ENCODE measurements at regions not wholly inside any gene's neighbourhood (a gene's known extent, or its start where the extent isn't known, plus 50 kb on each side); places are given as distances from the start of the nearest gene placed in this dataset.

DNA sequence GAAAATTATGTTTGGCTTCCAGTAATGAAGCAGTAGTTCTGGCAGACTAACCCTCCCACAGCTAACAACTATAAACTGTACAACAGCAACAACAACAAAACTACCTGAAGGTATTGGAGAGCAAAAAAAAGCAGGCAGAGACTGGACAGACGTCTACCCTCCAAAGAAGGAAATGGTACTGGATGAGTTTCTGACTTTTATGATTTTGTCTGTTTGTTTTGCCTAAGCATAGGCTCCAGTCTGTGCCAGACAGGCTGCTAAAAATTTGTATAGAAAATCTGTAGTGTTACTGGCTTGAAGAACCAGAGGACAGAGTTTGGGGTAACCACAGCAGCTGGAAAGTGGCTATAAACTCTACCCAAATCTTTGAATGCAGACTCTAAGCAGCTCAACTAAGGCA is 131.3 kb downstream of the SLC25A47 start:
- H3K27ac ChIP-seq, result no peak overlapping the region
- no peaks in the 10 kb centered on the region for H3K9me3 ChIP-seq (ENCODE audit: severe bottlenecking)
- H3K4me3 ChIP-seq (ENCODE audit: low read depth, low read length), result no peak overlapping the region
- no peaks in the 10 kb centered on the region for H3K27me3 ChIP-seq (ENCODE audit: insufficient read depth, low read depth, severe bottlenecking)
- H3K36me3 ChIP-seq, result no peaks in the 10 kb centered on the region
- TF ChIP-seq, protein P1, sequence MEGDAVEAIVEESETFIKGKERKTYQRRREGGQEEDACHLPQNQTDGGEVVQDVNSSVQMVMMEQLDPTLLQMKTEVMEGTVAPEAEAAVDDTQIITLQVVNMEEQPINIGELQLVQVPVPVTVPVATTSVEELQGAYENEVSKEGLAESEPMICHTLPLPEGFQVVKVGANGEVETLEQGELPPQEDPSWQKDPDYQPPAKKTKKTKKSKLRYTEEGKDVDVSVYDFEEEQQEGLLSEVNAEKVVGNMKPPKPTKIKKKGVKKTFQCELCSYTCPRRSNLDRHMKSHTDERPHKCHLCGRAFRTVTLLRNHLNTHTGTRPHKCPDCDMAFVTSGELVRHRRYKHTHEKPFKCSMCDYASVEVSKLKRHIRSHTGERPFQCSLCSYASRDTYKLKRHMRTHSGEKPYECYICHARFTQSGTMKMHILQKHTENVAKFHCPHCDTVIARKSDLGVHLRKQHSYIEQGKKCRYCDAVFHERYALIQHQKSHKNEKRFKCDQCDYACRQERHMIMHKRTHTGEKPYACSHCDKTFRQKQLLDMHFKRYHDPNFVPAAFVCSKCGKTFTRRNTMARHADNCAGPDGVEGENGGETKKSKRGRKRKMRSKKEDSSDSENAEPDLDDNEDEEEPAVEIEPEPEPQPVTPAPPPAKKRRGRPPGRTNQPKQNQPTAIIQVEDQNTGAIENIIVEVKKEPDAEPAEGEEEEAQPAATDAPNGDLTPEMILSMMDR (IDR thresholded peaks at IDR 0.05; ENCODE audit: low read depth, low read length), result no peak
- DNase-seq, result no peak

DNA sequence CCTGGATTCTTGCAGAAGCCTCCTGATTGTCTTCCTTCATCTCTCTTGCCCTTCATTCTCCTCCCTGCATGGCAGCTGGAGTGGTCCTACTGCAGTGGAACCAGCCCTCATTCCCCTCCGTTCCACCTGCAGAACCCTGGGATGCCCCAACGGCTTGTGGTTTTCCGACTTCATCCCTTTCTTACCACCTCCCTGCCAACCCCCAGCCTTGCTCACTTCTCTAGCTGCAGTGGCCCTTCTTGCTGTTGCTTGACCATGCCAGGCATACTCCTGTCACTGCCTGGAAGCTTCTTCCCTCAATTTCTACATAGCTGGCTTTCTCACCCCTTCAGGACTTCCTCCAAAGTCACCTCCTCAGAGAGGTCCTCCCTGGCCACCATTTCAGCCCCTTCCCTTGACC is 123.3 kb downstream of the BEGAIN start:
- Histone ChIP-seq H3K36me3 (no peaks in the 10 kb centered on the region), H3K4me3 (ENCODE audit: low read depth, low read length) (no peak overlapping the region), H3K27me3 (ENCODE audit: insufficient read depth, low read depth, severe bottlenecking) (no peaks in the 10 kb centered on the region), H3K9me3 (ENCODE audit: severe bottlenecking) (no peaks in the 10 kb centered on the region), H3K27ac (no peak overlapping the region)
- DNase-seq, result no peak
- TF ChIP-seq, protein P1 (IDR thresholded peaks at IDR 0.05; ENCODE audit: low read depth, low read length), result no peak

DNA sequence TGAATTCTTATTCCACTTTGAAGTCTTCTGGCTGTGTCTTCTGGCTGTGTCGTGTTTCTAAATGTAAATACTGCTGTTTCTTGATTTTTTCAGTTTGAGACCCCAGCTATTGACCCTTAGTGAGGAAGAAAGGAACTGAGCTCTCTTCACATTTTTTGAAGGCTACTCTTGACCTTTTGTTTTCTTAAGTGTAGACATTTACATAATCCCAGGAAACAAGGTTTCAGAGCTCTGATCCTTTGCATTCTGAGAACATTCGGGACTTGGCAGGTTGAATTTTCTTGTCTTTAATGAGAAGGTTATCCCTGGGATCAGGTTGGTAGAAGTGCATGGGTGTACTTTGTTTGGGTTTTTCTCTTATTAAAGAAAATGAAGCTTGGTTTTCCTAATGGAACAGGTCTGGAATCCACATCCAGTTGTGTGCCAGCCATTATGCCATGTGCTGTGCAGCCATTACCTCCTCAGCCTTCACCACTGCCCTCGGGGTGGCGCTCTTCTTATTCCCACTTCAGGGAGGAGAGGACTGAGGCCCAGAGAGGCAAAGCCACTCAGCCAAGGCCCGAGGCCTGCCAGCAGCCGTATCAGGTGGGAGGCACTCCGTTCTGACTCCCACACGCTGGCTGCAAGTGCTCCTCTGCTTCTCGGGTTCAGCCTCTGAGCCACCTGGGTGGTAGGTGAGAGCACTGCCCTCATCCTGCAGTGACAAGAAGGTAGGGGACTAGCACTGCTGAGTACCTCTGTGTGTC is 120.9 kb downstream of the BEGAIN start:
- Histone ChIP-seq H3K4me3 (ENCODE audit: low read depth, low read length) (no peak overlapping the region), H3K27ac (no peak overlapping the region), H3K9me3 (ENCODE audit: severe bottlenecking) (no peaks in the 10 kb centered on the region), H3K36me3 (no peaks in the 10 kb centered on the region), H3K27me3 (ENCODE audit: insufficient read depth, low read depth, severe bottlenecking) (no peaks in the 10 kb centered on the region)
- no peak for DNase-seq
- TF ChIP-seq, protein P1 (IDR thresholded peaks at IDR 0.05; ENCODE audit: low read depth, low read length), result no peak

DNA sequence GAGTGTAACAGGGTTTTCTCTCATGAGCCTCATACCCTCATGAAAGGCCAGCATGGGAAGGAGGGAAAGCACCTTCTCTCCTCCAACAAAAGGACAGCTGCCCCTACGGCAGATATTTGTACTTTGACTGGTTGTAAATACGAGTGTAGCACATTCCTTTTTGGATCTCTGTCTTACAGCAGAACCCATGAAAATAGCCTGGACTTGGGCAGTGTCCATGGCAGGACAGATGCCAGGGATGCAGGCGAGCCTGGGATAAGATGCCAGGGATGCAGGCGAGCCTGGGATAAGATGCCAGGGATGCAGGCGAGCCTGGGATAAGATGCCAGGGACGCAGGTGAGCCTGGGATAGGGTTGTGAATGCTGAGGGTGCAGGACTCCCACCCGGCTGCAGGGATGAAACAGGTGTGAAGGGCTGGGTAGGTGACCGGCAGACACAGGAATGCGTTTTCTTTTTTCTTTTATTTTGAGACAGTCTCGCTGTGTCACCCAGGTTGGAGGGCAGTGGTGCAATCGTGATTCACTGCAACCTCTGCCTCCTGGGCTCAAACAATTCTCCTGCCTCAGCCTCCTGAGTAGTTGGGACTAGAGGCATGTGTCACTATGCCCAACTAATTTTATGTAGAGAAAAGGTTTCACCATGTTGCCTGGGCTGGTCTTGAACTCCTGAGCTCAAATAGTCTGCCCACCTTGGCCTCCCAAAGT is 120.0 kb downstream of the BEGAIN start:
- TF ChIP-seq, protein P1 (IDR thresholded peaks at IDR 0.05; ENCODE audit: low read depth, low read length), result no peak
- no peak for DNase-seq
- H3K9me3 ChIP-seq (ENCODE audit: severe bottlenecking), result no peaks in the 10 kb centered on the region
- no peak overlapping the region for H3K27ac ChIP-seq
- no peaks in the 10 kb centered on the region for H3K36me3 ChIP-seq
- no peaks in the 10 kb centered on the region for H3K27me3 ChIP-seq (ENCODE audit: insufficient read depth, low read depth, severe bottlenecking)
- no peak overlapping the region for H3K4me3 ChIP-seq (ENCODE audit: low read depth, low read length)

DNA sequence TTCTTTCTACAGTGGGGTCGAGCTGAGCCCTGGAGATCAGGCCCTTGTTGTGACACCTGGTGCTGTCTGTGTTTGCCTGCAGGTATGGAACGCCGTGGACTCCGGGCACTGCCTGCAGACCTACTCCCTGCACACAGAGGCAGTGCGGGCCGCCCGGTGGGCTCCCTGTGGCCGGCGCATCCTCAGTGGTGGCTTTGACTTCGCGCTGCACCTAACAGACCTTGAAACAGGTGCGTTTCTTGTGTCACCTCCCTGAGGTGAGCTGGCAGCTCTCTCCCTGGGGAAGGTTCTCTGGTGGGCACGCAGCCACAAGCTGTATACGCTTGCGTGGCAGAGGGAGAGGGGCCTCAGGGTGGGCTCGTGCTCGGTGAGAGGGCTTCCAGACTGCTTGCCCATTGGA is 119.3 kb downstream of the BEGAIN start:
- TF ChIP-seq, protein P1 (IDR thresholded peaks at IDR 0.05; ENCODE audit: low read depth, low read length), result no peak
- Histone ChIP-seq H3K4me3 (ENCODE audit: low read depth, low read length) (no peak overlapping the region), H3K9me3 (ENCODE audit: severe bottlenecking) (no peaks in the 10 kb centered on the region), H3K27ac (no peak overlapping the region), H3K27me3 (ENCODE audit: insufficient read depth, low read depth, severe bottlenecking) (no peaks in the 10 kb centered on the region), H3K36me3 (no peaks in the 10 kb centered on the region)
- DNase-seq, result no peak

Measured in WERI-Rb-1 (cell line).